ENCODE measurements at regions not wholly inside any gene's neighbourhood (a gene's known extent, or its start where the extent isn't known, plus 50 kb on each side); places are given as distances from the start of the nearest gene placed in this dataset.

DNA sequence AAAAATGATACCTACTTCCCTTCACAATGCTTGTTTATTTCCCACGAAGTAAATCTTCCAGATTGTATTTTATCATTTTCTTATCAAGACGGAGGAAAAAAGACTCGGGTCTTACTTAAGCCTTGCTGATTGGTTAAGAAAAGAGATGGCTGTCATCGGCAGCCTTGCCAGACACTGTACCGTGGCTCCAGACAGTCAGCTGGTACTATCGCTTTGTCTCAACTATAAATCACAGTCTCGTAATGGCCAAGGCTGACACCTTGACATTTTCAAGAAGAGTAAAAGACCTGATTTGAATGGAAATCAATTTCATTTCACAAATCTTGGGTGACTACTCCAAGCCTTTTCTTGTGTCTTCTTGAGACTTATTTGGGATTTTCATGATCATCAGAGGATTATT lies 868.0 kb downstream of the USP25 start:
- Histone ChIP-seq H3K27ac (ENCODE audit: low read depth, low read length, poor library complexity, severe bottlenecking) (no peak overlapping the region), H3K4me3 (ENCODE audit: low read depth, low read length, poor library complexity, severe bottlenecking) (no peak overlapping the region), H3K36me3 (ENCODE audit: insufficient read depth, low read length, poor library complexity, severe bottlenecking) (no peaks in the 10 kb centered on the region), H3K27me3 (replicated peaks; ENCODE audit: insufficient read depth, low read depth, low read length, poor library complexity) (no peaks in the 10 kb centered on the region), H3K9me3 (ENCODE audit: low read depth, low read length, poor library complexity, severe bottlenecking) (peaks cover 6% of the 10 kb centered on the region), H3K4me1 (ENCODE audit: insufficient read depth, low read length, poor library complexity, severe bottlenecking) (no peaks in the 10 kb centered on the region)
- TF ChIP-seq, protein P1, sequence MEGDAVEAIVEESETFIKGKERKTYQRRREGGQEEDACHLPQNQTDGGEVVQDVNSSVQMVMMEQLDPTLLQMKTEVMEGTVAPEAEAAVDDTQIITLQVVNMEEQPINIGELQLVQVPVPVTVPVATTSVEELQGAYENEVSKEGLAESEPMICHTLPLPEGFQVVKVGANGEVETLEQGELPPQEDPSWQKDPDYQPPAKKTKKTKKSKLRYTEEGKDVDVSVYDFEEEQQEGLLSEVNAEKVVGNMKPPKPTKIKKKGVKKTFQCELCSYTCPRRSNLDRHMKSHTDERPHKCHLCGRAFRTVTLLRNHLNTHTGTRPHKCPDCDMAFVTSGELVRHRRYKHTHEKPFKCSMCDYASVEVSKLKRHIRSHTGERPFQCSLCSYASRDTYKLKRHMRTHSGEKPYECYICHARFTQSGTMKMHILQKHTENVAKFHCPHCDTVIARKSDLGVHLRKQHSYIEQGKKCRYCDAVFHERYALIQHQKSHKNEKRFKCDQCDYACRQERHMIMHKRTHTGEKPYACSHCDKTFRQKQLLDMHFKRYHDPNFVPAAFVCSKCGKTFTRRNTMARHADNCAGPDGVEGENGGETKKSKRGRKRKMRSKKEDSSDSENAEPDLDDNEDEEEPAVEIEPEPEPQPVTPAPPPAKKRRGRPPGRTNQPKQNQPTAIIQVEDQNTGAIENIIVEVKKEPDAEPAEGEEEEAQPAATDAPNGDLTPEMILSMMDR (conservative IDR thresholded peaks at IDR 0.05; ENCODE audit: low read depth, low read length): no peak
- TF ChIP-seq EZH2 (IDR thresholded peaks at IDR 0.05; ENCODE audit: borderline replicate concordance, low read depth, low read length, poor library complexity, severe bottlenecking): no peak
- ChIA-PET POLR2A (ENCODE audit: low non-redundant PET) (no interaction called here), CTCF (no interaction called here)
- DNase-seq (ENCODE audit: low spot score): no peak
- intact Hi-C loops (cut with micrococcal nuclease; ENCODE audit: unreplicated experiment): no loop called here
- no TSS peak for BruUV-seq (replicated peaks)

DNA sequence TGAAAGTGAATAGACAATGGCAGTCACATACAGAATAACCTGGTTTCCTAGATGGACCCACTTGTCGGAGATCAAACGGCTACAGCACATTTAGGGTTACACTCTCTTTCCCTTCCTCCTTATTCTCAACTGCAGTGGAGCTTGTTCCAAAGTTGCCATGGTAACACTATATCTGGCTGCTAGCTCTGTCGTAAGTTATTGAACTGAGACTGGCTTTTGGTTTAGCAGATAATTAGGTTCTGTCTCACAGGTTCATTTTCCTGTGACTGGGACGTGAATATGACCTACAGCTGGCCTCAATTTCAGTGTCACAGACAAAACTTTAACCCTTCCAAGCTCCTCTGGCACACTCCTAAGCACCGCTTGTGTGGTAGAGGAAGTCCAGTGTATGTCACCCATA lies 875.8 kb downstream of the USP25 start:
- no peak for DNase-seq (ENCODE audit: low spot score)
- H3K9me3 ChIP-seq (ENCODE audit: low read depth, low read length, poor library complexity, severe bottlenecking): peaks cover 3% of the 10 kb centered on the region
- no peaks in the 10 kb centered on the region for H3K27me3 ChIP-seq (replicated peaks; ENCODE audit: insufficient read depth, low read depth, low read length, poor library complexity)
- ChIA-PET CTCF (no interaction called here), POLR2A (ENCODE audit: low non-redundant PET) (no interaction called here)
- H3K4me3 ChIP-seq (ENCODE audit: low read depth, low read length, poor library complexity, severe bottlenecking): no peak overlapping the region
- TF ChIP-seq, protein P1 (conservative IDR thresholded peaks at IDR 0.05; ENCODE audit: low read depth, low read length): no peak
- TF ChIP-seq EZH2 (IDR thresholded peaks at IDR 0.05; ENCODE audit: borderline replicate concordance, low read depth, low read length, poor library complexity, severe bottlenecking): no peak
- no TSS peak for BruUV-seq (replicated peaks)
- no peak overlapping the region for H3K27ac ChIP-seq (ENCODE audit: low read depth, low read length, poor library complexity, severe bottlenecking)
- H3K36me3 ChIP-seq (ENCODE audit: insufficient read depth, low read length, poor library complexity, severe bottlenecking): no peaks in the 10 kb centered on the region
- intact Hi-C loops (cut with micrococcal nuclease; ENCODE audit: unreplicated experiment): loop anchor here (10.0 kb wide), 1 partner anchor 151 kb away; no protein-coding TSS in a partner anchor
- H3K4me1 ChIP-seq (ENCODE audit: insufficient read depth, low read length, poor library complexity, severe bottlenecking): no peaks in the 10 kb centered on the region

DNA sequence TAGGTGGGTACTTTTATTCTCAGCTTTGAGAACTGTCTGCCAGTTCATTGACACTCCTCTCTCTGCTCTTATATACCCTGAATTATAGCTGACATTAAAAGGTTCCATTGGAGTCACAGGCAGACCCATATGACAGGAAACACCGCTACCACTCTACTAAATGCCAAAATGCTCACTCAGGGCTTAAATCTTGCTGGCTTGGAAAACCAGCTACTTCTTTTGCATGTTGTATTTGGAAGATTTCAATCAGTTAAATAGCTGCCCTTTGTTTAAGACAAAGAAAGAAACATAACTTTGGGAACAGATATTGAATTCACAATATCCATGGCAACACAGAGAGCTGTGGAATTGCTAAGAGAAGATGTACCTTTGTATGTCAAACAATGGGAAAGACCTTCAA lies 876.5 kb downstream of the USP25 start:
- no TSS peak for BruUV-seq (replicated peaks)
- Histone ChIP-seq H3K27ac (ENCODE audit: low read depth, low read length, poor library complexity, severe bottlenecking) (no peak overlapping the region), H3K36me3 (ENCODE audit: insufficient read depth, low read length, poor library complexity, severe bottlenecking) (no peaks in the 10 kb centered on the region), H3K9me3 (ENCODE audit: low read depth, low read length, poor library complexity, severe bottlenecking) (peaks cover 3% of the 10 kb centered on the region), H3K27me3 (replicated peaks; ENCODE audit: insufficient read depth, low read depth, low read length, poor library complexity) (no peaks in the 10 kb centered on the region), H3K4me3 (ENCODE audit: low read depth, low read length, poor library complexity, severe bottlenecking) (no peak overlapping the region), H3K4me1 (ENCODE audit: insufficient read depth, low read length, poor library complexity, severe bottlenecking) (no peaks in the 10 kb centered on the region)
- CTCF ChIA-PET: no interaction called here
- TF ChIP-seq EZH2 (IDR thresholded peaks at IDR 0.05; ENCODE audit: borderline replicate concordance, low read depth, low read length, poor library complexity, severe bottlenecking): no peak
- TF ChIP-seq, protein P1 (conservative IDR thresholded peaks at IDR 0.05; ENCODE audit: low read depth, low read length): no peak
- DNase-seq (ENCODE audit: low spot score): no peak
- POLR2A ChIA-PET (ENCODE audit: low non-redundant PET): no interaction called here
- intact Hi-C loops (cut with micrococcal nuclease; ENCODE audit: unreplicated experiment): loop anchor here (10.0 kb wide), 1 partner anchor 151 kb away; no protein-coding TSS in a partner anchor

All from A673 (cell line).